Astrocyte of the spinal cord (primary cell): ENCODE measurements at regions not wholly inside any gene's neighbourhood (a gene's known extent, or its start where the extent isn't known, plus 50 kb on each side); places are given as distances from the start of the nearest gene placed in this dataset.

Experiments used
- DNase-seq: peaks from one replicate; pipeline ENCODE4 v3.0.0; 2011; ENCODE audit warnings: low read depth, low spot score
- H3K4me3 ChIP-seq: 2 replicates; pipeline ENCODE4 v1.5.1; 2011; ENCODE audit warnings: low read depth, mild to moderate bottlenecking, low read length, moderate library complexity
- CTCF ChIP-seq: IDR thresholded peaks from 2 replicates; pipeline ENCODE4 v1.5.1; 2012; ENCODE audit warnings: low read depth, mild to moderate bottlenecking, low read length, inconsistent platforms
- in situ Hi-C: cut with HindIII; loops from 2 replicates; pipeline ENCODE4 v1.10.0; 2017; ENCODE audit warnings: low sequenced_read_pairs

DNA sequence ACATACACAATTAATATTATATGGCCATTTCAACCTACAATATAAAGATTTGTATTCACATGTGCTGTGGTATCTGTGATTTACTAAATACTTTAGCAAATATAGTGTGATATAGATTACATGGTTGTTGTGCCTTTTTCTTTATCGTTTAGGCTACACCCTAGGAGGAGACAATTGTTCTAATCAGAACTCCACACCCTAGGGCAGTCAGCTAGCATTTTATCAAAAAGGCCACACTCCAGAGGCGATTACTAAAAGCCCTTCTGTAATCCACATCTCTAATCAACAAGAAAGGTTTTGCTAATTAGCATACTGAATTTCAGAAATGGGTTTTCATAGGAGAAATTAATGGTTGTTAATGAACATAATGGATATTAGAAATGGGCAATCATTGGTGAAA is 319.5 kb upstream of the NOCT start:
- no peak for TF ChIP-seq CTCF
- no peak for DNase-seq
- no peak overlapping the region for H3K4me3 ChIP-seq
- in situ Hi-C loops: no loop called here

GRCh38 chr4:138693526-138693925 is 322.1 kb upstream of the NOCT start:
- in situ Hi-C loops: no loop called here
- no peak for TF ChIP-seq CTCF
- DNase-seq: no peak
- H3K4me3 ChIP-seq: no peak overlapping the region

DNA sequence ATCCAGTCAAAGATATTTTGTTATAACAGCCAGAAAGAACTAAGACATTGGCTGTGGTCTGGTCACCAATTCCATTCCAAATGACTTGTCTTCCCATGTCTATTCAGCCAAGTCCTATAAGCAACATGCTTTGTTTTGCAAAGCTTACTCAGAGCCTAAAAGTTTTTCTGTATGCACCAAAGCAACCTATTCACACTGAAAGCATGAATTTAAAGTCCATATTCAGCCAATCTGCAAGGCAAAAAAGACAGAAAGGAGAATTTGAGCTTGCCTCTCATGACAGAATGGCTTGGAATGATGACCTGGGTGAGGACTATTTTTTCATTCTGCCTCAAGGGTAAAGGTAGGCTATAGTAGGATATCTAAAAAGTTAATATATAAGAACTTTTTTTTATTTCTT is 323.2 kb upstream of the NOCT start:
- no peak overlapping the region for H3K4me3 ChIP-seq
- in situ Hi-C loops: no loop called here
- TF ChIP-seq CTCF: no peak
- no peak for DNase-seq

DNA sequence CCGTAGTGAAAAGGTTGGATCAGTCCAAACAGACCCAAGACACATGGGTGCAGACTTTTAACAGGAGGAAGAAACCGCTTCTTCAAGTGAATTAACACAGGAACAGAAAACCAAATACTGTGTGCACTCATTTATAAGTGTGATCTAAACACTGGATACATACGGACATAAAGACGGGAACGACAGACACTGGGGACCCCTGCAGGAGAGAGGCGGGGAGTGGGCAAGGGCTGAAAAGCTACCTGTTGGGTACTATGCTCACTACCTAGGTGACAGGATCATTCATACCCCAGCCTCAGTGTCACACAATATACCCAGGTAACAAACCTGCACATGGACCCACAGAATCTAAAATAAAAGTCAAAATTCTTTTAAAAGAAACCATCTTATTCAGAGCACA is 326.0 kb upstream of the NOCT start:
- no peak for TF ChIP-seq CTCF
- DNase-seq: no peak
- H3K4me3 ChIP-seq: no peak overlapping the region
- in situ Hi-C loops: no loop called here

- in situ Hi-C loops: no loop called here
These were observed 326.4 kb upstream of the NOCT start for GRCh38 chr4:138689187-138689586.

DNA sequence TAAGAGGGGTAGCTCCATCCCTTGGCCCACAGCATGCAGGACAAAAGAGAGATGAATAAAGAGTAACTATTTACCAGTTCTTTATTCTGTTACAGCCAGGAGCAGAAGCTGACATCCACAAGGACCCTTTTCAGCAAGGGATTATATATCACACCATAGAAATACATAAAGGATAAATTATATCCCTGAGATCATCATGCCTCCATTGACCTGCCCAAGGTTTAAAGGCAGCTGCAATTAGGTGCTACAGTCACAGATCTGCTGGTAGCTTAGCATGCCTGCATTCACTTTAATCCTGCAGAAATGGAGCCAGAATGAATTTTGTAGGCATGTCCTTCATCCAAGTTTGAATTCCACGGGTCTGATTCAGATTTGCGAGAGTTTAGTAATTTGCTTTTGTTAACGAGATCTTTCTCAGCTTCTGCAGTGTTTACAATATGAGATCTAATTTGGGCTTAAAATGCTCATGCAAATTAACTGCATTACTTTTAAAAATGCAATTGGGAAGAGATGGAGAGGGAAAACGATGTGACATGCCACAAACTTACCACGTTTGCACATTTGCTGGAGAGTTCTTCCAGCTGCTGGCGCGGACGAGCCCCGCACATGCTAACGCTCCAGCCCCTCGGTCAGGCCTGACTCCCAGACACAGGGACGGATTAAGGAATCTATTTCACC is 327.0 kb upstream of the NOCT start:
- DNase-seq: no peak
- in situ Hi-C loops: no loop called here
- no peak overlapping the region for H3K4me3 ChIP-seq
- no peak for TF ChIP-seq CTCF

More at GRCh38 chr4:138689187-138689586, 326.4 kb upstream of the NOCT start:
- H3K4me3 ChIP-seq: no peak overlapping the region
- DNase-seq: no peak
- TF ChIP-seq CTCF: no peak
